ENCODE measurements at regions not wholly inside any gene's neighbourhood (a gene's known extent, or its start where the extent isn't known, plus 50 kb on each side); places are given as distances from the start of the nearest gene placed in this dataset.

- no peak for DNase-seq
Observed at GRCh38 chr1:68955424-68955823, 458.5 kb upstream of the DEPDC1 start.

- DNase-seq = no peak
Observed at GRCh38 chr1:68958958-68959357, 462.1 kb upstream of the DEPDC1 start.

- peak in 1 of 58 donors; percentile 17 for DNase-seq
Observed at GRCh38 chr1:68959461-68960030, 462.7 kb upstream of the DEPDC1 start.

GRCh38 chr1:68961143-68961542, 464.3 kb upstream of the DEPDC1 start:
- no peak for DNase-seq

- DNase-seq = no peak
Observed at GRCh38 chr1:68963353-68963752, 466.5 kb upstream of the DEPDC1 start.

- DNase-seq = no peak
Observed at GRCh38 chr1:68969441-68969840, 472.6 kb upstream of the DEPDC1 start.

- no peak for DNase-seq
Observed at GRCh38 chr1:68970571-68970970, 473.7 kb upstream of the DEPDC1 start.

GRCh38 chr1:68973459-68974244, 476.8 kb upstream of the DEPDC1 start:
- DNase-seq = no peak

GRCh38 chr1:68974447-68974846, 477.6 kb upstream of the DEPDC1 start:
- DNase-seq = peak in 9 of 58 donors; percentile 3 to 52 (median 11)

GRCh38 chr1:68975212-68975933, 478.5 kb upstream of the DEPDC1 start:
- peak in 12 of 58 donors; percentile 2 to 62 (median 18) for DNase-seq

- DNase-seq = no peak
Observed at GRCh38 chr1:68976916-68977610, 480.2 kb upstream of the DEPDC1 start.

- no peak for DNase-seq
Observed at GRCh38 chr1:68979891-68980290, 483.0 kb upstream of the DEPDC1 start.

- no peak for DNase-seq
Observed at GRCh38 chr1:68984289-68984688, 487.4 kb upstream of the DEPDC1 start.

- no peak for DNase-seq
Observed at GRCh38 chr1:68994096-68994495, 497.2 kb upstream of the DEPDC1 start.

GRCh38 chr1:69016468-69016867, 519.6 kb upstream of the DEPDC1 start:
- DNase-seq = no peak

- no peak for DNase-seq
Observed at GRCh38 chr1:69029649-69030048, 532.8 kb upstream of the DEPDC1 start.

- DNase-seq = no peak
Observed at GRCh38 chr1:69038379-69038778, 529.3 kb upstream of the LRRC7 start.

- no peak for DNase-seq
Observed at GRCh38 chr1:69045572-69045971, 522.1 kb upstream of the LRRC7 start.

GRCh38 chr1:69055194-69055593, 512.5 kb upstream of the LRRC7 start:
- DNase-seq = no peak

GRCh38 chr1:69058454-69058853, 509.3 kb upstream of the LRRC7 start:
- DNase-seq = no peak

GRCh38 chr1:69070660-69071373, 496.9 kb upstream of the LRRC7 start:
- DNase-seq = no peak
